ENCODE measurements at regions not wholly inside any gene's neighbourhood (a gene's known extent, or its start where the extent isn't known, plus 50 kb on each side); places are given as distances from the start of the nearest gene placed in this dataset.

- no peaks in the 10 kb centered on the region for H4K20me1 ChIP-seq
- 0 out of 2 replicates have a peak, but pooled peaks cover under 1% of the 10 kb centered on the region for H3K9me3 ChIP-seq
- H3K27me3 ChIP-seq, result no peaks in the 10 kb centered on the region
- H3K36me3 ChIP-seq, result no peaks in the 10 kb centered on the region
- H3K4me1 ChIP-seq, result peaks cover 8% of the 10 kb centered on the region
- no peak overlapping the region for H3K9ac ChIP-seq
- no peak overlapping the region for H3K4me2 ChIP-seq
- no peak overlapping the region for H3K4me3 ChIP-seq
- no peak for TF ChIP-seq Cebpa-rat (IDR thresholded peaks at IDR 0.05)
- no peak overlapping the region for H3K27ac ChIP-seq
Observed at GRCh38 chr1:114333690-114334089, 177.3 kb downstream of the TRIM33 start.

- Histone ChIP-seq H3K9me3 (peaks cover 13% of the 10 kb centered on the region), H3K4me3 (no peak overlapping the region), H3K27ac (no peak overlapping the region), H3K36me3 (no peaks in the 10 kb centered on the region), H3K27me3 (no peaks in the 10 kb centered on the region), H3K4me1 (peaks cover 8% of the 10 kb centered on the region), H4K20me1 (no peaks in the 10 kb centered on the region), H3K9ac (no peak overlapping the region), H3K4me2 (no peak overlapping the region)
- TF ChIP-seq Cebpa-rat (IDR thresholded peaks at IDR 0.05), result no peak
Observed at GRCh38 chr1:114331936-114332335, 178.3 kb upstream of the SYT6 start.

- no peaks in the 10 kb centered on the region for H4K20me1 ChIP-seq
- peaks cover 21% of the 10 kb centered on the region for H3K9me3 ChIP-seq
- H3K4me3 ChIP-seq, result no peak overlapping the region
- H3K27ac ChIP-seq, result no peak overlapping the region
- no peak for TF ChIP-seq Cebpa-rat (IDR thresholded peaks at IDR 0.05)
- H3K27me3 ChIP-seq, result no peaks in the 10 kb centered on the region
- peak overlapping the region; percentile 33 for H3K4me2 ChIP-seq
- H3K36me3 ChIP-seq, result no peaks in the 10 kb centered on the region
- no peak overlapping the region for H3K9ac ChIP-seq
- peaks cover 8% of the 10 kb centered on the region for H3K4me1 ChIP-seq
Observed at GRCh38 chr1:114330451-114330983, 176.8 kb upstream of the SYT6 start.

GRCh38 chr1:114328361-114328904 is 174.8 kb upstream of the SYT6 start:
- H3K9me3 ChIP-seq, result peaks cover 21% of the 10 kb centered on the region
- TF ChIP-seq Cebpa-rat (IDR thresholded peaks at IDR 0.05), result no peak
- no peaks in the 10 kb centered on the region for H3K27me3 ChIP-seq
- H3K27ac ChIP-seq, result no peak overlapping the region
- H3K4me2 ChIP-seq, result no peak overlapping the region; the same call in 1 of the 2 replicates
- no peaks in the 10 kb centered on the region for H4K20me1 ChIP-seq
- H3K9ac ChIP-seq, result no peak overlapping the region
- H3K4me1 ChIP-seq, result peaks cover 8% of the 10 kb centered on the region
- no peak overlapping the region for H3K4me3 ChIP-seq
- no peaks in the 10 kb centered on the region for H3K36me3 ChIP-seq

GRCh38 chr1:114324662-114324965 is 170.9 kb upstream of the SYT6 start:
- no peak for TF ChIP-seq Cebpa-rat (IDR thresholded peaks at IDR 0.05)
- H4K20me1 ChIP-seq, result no peaks in the 10 kb centered on the region
- H3K27me3 ChIP-seq, result no peaks in the 10 kb centered on the region
- peaks cover 21% of the 10 kb centered on the region for H3K9me3 ChIP-seq
- H3K36me3 ChIP-seq, result no peaks in the 10 kb centered on the region
- H3K4me2 ChIP-seq, result no peak overlapping the region
- H3K4me3 ChIP-seq, result no peak overlapping the region
- H3K4me1 ChIP-seq, result no peaks in the 10 kb centered on the region
- H3K9ac ChIP-seq, result no peak overlapping the region
- no peak overlapping the region for H3K27ac ChIP-seq

GRCh38 chr1:114323959-114324661 is 170.4 kb upstream of the SYT6 start:
- H4K20me1 ChIP-seq, result no peaks in the 10 kb centered on the region
- no peak overlapping the region for H3K4me3 ChIP-seq
- no peak for TF ChIP-seq Cebpa-rat (IDR thresholded peaks at IDR 0.05)
- no peak overlapping the region for H3K27ac ChIP-seq
- no peak overlapping the region for H3K9ac ChIP-seq
- H3K4me1 ChIP-seq, result no peaks in the 10 kb centered on the region
- no peaks in the 10 kb centered on the region for H3K36me3 ChIP-seq
- no peaks in the 10 kb centered on the region for H3K27me3 ChIP-seq
- no peak overlapping the region for H3K4me2 ChIP-seq
- H3K9me3 ChIP-seq, result peaks cover 21% of the 10 kb centered on the region

GRCh38 chr1:114322734-114323133 is 169.1 kb upstream of the SYT6 start:
- Histone ChIP-seq H3K9ac (no peak overlapping the region), H4K20me1 (no peaks in the 10 kb centered on the region), H3K4me3 (no peak overlapping the region), H3K4me1 (no peaks in the 10 kb centered on the region), H3K4me2 (no peak overlapping the region), H3K27me3 (no peaks in the 10 kb centered on the region), H3K36me3 (no peaks in the 10 kb centered on the region), H3K9me3 (peaks cover 17% of the 10 kb centered on the region), H3K27ac (no peak overlapping the region)
- TF ChIP-seq Cebpa-rat (IDR thresholded peaks at IDR 0.05), result no peak

- peaks cover 12% of the 10 kb centered on the region for H3K9me3 ChIP-seq
- no peaks in the 10 kb centered on the region for H3K36me3 ChIP-seq
- H3K4me1 ChIP-seq, result no peaks in the 10 kb centered on the region
- H4K20me1 ChIP-seq, result no peaks in the 10 kb centered on the region
- H3K27me3 ChIP-seq, result no peaks in the 10 kb centered on the region
- H3K27ac ChIP-seq, result no peak overlapping the region
- H3K4me3 ChIP-seq, result no peak overlapping the region
- no peak overlapping the region for H3K4me2 ChIP-seq
- H3K9ac ChIP-seq, result no peak overlapping the region
- TF ChIP-seq Cebpa-rat (IDR thresholded peaks at IDR 0.05), result no peak
Observed at GRCh38 chr1:114322207-114322606, 168.5 kb upstream of the SYT6 start.

GRCh38 chr1:114320586-114320985 is 166.9 kb upstream of the SYT6 start:
- H3K4me2 ChIP-seq, result no peak overlapping the region

GRCh38 chr1:114319418-114319817 is 165.7 kb upstream of the SYT6 start:
- no peaks in the 10 kb centered on the region for H3K4me1 ChIP-seq
- H4K20me1 ChIP-seq, result no peaks in the 10 kb centered on the region
- no peak overlapping the region for H3K27ac ChIP-seq
- H3K4me2 ChIP-seq, result no peak overlapping the region
- H3K9ac ChIP-seq, result no peak overlapping the region
- H3K9me3 ChIP-seq, result no peaks in the 10 kb centered on the region
- no peak overlapping the region for H3K4me3 ChIP-seq
- TF ChIP-seq Cebpa-rat (IDR thresholded peaks at IDR 0.05), result no peak
- no peaks in the 10 kb centered on the region for H3K27me3 ChIP-seq
- no peaks in the 10 kb centered on the region for H3K36me3 ChIP-seq

More at GRCh38 chr1:114320586-114320985, 166.9 kb upstream of the SYT6 start:
- Histone ChIP-seq H3K9ac (no peak overlapping the region), H3K4me1 (no peaks in the 10 kb centered on the region), H3K36me3 (no peaks in the 10 kb centered on the region), H3K4me3 (no peak overlapping the region), H3K9me3 (no peaks in the 10 kb centered on the region), H3K27me3 (no peaks in the 10 kb centered on the region), H3K27ac (no peak overlapping the region), H4K20me1 (no peaks in the 10 kb centered on the region)
- no peak for TF ChIP-seq Cebpa-rat (IDR thresholded peaks at IDR 0.05)
